BLaER1 (cell line): ENCODE measurements at regions not wholly inside any gene's neighbourhood (a gene's known extent, or its start where the extent isn't known, plus 50 kb on each side); places are given as distances from the start of the nearest gene placed in this dataset.

Experiments
- H3K27ac ChIP-seq: shearing (Covaris generic); formaldehyde crosslinking; 2 replicates; pipeline ENCODE4 v1.8.1; 2022
- H3K27me3 ChIP-seq: shearing (Covaris generic); formaldehyde crosslinking; 2 replicates; pipeline ENCODE4 v1.8.1; 2022
- H3K36me3 ChIP-seq: shearing (Covaris generic); formaldehyde crosslinking; 2 replicates; pipeline ENCODE4 v1.8.1; 2022
- H3K4me1 ChIP-seq: shearing (Covaris generic); formaldehyde crosslinking; 2 replicates; pipeline ENCODE4 v1.8.1; 2022
- H3K4me2 ChIP-seq: shearing (Covaris generic); formaldehyde crosslinking; 2 replicates; pipeline ENCODE4 v1.8.1; 2022
- H3K4me3 ChIP-seq: shearing (Covaris generic); formaldehyde crosslinking; 2 replicates; pipeline ENCODE4 v1.8.1; 2022
- H3K9ac ChIP-seq: shearing (Covaris generic); formaldehyde crosslinking; 2 replicates; pipeline ENCODE4 v1.8.1; 2022
- H3K9me3 ChIP-seq: shearing (Covaris generic); formaldehyde crosslinking; 2 replicates; pipeline ENCODE4 v1.8.1; 2022
- H4K20me1 ChIP-seq: shearing (Covaris generic); formaldehyde crosslinking; 2 replicates; pipeline ENCODE4 v1.8.1; 2022
- Cebpa-rat ChIP-seq: shearing (Covaris generic); IDR thresholded peaks from 2 replicates; pipeline ENCODE4 v1.8.1; 2022

DNA sequence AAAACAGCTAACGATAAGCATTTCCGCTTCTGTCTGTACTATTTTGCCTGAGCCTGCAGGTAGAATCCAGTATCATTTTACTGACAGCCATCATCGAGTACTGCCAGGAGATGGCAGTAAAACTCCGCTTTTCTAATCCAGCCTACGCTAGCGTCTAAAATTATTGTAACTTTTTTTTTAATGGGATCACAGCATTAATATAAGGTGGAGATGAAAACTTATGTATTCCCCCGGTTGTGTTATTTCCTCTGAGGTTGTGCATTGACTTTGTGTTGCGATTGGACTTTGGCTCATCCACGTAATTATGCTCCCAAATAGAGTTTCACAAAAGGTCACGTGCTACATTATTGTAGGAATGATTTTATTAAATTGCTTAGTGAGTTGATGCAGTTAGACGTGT lies 248.1 kb downstream of the C4orf33 start:
- Histone ChIP-seq H3K36me3 (no peaks in the 10 kb centered on the region), H3K4me3 (no peak overlapping the region), H3K4me1 (no peaks in the 10 kb centered on the region), H4K20me1 (no peaks in the 10 kb centered on the region), H3K27ac (no peak overlapping the region), H3K4me2 (no peak overlapping the region), H3K9me3 (no peaks in the 10 kb centered on the region), H3K9ac (no peak overlapping the region), H3K27me3 (no peaks in the 10 kb centered on the region)
- TF ChIP-seq Cebpa-rat = no peak

DNA sequence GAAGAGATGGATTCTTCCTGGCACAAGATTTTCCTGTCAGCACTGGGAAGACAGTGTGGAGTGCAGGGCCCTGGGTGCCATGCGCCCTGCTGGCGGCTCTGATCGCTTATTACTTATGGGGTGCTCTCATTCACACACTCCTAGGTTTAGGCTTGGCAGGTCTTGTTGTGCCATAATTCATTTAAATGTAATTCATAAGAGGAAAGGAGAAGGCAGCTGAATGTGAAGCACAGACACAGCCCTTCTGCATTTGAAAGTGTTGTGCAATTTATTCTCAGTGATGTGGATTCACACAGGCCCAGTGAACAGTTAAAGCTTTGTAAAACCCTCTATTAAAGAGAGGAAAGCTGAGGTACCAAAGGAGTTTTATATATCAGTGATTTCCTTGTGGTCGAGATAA lies 249.7 kb downstream of the C4orf33 start:
- Histone ChIP-seq H3K4me3 (no peak overlapping the region), H3K4me1 (no peaks in the 10 kb centered on the region), H3K9ac (no peak overlapping the region), H3K4me2 (no peak overlapping the region), H4K20me1 (no peaks in the 10 kb centered on the region), H3K27ac (no peak overlapping the region), H3K9me3 (no peaks in the 10 kb centered on the region), H3K36me3 (no peaks in the 10 kb centered on the region), H3K27me3 (no peaks in the 10 kb centered on the region)
- no peak for TF ChIP-seq Cebpa-rat

DNA sequence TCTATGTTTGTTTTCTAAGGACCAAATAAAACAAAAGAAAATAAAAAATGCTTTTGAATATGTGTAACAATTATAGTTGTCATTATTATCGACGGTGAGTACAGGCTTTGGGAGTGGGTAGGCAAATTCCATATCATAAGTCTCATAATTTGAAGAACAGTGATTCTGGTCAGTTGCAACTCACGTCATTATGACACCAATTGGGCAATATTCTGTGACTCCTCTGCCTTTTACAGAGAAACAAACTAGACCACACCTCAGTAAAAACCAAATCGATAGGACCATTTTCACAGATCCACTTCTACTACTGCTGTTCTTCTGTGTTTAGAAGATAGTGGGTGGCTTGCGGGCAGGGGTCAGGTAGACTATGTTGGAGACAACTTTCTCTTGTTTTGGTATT lies 250.1 kb downstream of the C4orf33 start:
- Histone ChIP-seq H3K4me2 (no peak overlapping the region), H3K27me3 (no peaks in the 10 kb centered on the region), H4K20me1 (no peaks in the 10 kb centered on the region), H3K27ac (no peak overlapping the region), H3K9me3 (no peaks in the 10 kb centered on the region), H3K4me3 (no peak overlapping the region), H3K9ac (no peak overlapping the region), H3K4me1 (no peaks in the 10 kb centered on the region), H3K36me3 (no peaks in the 10 kb centered on the region)
- TF ChIP-seq Cebpa-rat = no peak

DNA sequence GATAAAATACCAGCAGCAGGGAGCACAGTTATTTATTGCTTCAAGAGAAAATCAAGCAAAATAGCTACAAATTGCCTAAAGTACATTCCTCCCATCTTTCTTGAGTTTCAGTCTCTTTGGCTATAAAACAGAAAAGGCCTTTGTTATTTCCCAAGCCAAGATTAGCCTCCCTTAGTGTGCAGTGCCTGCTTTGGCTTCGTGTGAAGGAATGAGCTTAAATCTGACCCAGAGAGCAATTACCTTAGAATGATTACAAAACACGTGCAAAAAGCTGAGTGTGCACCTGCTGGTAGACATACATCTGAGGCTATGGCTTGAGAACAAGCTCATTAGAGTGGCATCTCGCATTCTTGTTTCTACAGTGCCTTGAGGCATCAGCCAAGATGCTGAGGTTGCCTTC lies 250.8 kb downstream of the C4orf33 start:
- Histone ChIP-seq H3K27me3 (no peaks in the 10 kb centered on the region), H3K4me1 (no peaks in the 10 kb centered on the region), H3K4me2 (no peak overlapping the region), H3K36me3 (no peaks in the 10 kb centered on the region), H4K20me1 (no peaks in the 10 kb centered on the region), H3K9me3 (no peaks in the 10 kb centered on the region), H3K4me3 (no peak overlapping the region), H3K9ac (no peak overlapping the region), H3K27ac (no peak overlapping the region)
- no peak for TF ChIP-seq Cebpa-rat

DNA sequence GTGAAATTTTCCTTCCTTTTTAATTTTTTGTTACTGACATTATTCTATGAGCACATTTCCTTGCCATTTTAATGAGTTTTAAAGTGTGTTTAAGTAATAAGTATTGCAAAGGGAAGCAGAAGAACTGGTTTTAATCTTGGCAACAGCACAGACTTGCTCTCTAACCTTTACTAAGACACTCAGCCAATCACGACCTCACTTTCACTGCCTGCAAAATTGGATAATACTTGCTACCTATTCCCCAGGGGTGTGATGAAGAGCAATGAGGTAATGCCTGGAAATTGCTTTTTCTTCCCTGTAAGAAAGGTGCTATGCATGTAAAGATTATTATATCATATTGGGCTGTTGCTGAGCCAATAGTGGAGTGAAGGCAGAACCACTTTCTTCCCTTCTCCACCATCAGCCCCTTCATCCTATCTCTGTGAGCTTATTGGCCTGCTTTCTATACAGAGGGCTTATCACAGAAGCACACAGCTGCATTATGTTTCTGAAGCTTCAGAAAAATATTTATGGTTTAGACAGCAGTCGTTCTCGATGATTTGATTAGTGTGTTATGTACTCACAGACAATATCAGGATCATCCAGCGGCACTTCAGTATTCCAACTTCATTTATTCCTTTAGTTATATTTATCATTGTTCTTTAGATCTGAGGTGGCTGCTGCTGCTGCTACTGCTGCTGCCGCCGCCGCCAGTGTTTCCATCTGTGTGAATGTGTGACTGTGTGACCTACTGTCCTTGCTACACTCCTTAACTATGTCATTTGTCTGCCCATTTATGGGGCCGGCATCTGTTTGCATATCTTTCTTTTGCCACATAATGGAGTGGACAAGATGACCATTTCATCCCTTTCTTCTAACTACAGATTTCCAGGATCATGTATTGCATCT lies 255.1 kb downstream of the C4orf33 start:
- Histone ChIP-seq H4K20me1 (no peaks in the 10 kb centered on the region), H3K9me3 (no peaks in the 10 kb centered on the region), H3K27ac (no peak overlapping the region), H3K4me2 (no peak overlapping the region), H3K4me3 (no peak overlapping the region), H3K27me3 (no peaks in the 10 kb centered on the region), H3K36me3 (no peaks in the 10 kb centered on the region), H3K4me1 (no peaks in the 10 kb centered on the region), H3K9ac (no peak overlapping the region)
- no peak for TF ChIP-seq Cebpa-rat

DNA sequence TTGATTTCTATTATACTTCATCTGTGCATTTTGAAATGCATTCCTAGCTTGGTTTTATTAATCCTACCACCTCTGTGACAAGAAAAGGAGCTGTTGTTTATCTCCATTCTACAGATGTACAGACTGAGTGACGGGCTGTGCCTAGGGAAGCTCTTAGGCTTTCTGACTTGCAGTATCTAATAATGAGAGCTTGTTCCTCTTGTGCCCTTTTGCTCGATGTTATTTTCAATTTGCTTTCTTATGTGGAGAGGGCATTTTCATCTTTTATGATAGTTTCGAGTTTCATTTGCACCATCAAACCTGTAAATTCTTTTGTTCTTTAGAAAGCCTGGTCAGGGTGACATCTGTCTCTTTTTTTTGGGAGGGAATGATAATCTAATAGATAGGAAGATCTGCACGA lies 256.5 kb downstream of the C4orf33 start:
- no peak overlapping the region for H3K4me3 ChIP-seq
- H3K36me3 ChIP-seq = no peaks in the 10 kb centered on the region
- H3K4me1 ChIP-seq = no peaks in the 10 kb centered on the region
- H3K27me3 ChIP-seq = no peaks in the 10 kb centered on the region
- no peak overlapping the region for H3K27ac ChIP-seq
- TF ChIP-seq Cebpa-rat = no peak
- no peaks in the 10 kb centered on the region for H3K9me3 ChIP-seq
- H3K4me2 ChIP-seq = no peak overlapping the region
- H4K20me1 ChIP-seq = no peaks in the 10 kb centered on the region
- H3K9ac ChIP-seq = no peak overlapping the region

DNA sequence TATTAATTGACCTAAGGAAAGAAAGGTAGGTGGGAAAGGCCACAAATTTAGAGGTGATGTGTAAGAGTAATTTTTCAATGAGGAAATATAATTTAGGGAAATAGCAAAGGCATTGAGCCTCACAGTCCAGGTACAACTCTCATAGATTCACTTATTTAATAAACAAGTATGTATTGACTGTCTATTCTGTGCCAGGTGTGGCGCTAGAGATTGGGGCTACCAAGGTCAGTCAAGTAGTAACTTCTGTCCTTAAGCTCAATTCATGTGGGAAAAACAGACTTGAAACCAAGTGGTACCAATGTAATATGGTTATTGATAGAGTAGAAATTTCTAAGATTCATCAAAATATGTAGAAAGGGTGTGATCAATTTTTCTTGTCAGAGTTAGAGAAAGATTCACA lies 257.5 kb downstream of the C4orf33 start:
- no peak overlapping the region for H3K27ac ChIP-seq
- no peaks in the 10 kb centered on the region for H3K36me3 ChIP-seq
- H3K4me2 ChIP-seq = no peak overlapping the region
- no peaks in the 10 kb centered on the region for H3K4me1 ChIP-seq
- H3K4me3 ChIP-seq = no peak overlapping the region
- no peak overlapping the region for H3K9ac ChIP-seq
- H3K27me3 ChIP-seq = no peaks in the 10 kb centered on the region
- no peak for TF ChIP-seq Cebpa-rat
- no peaks in the 10 kb centered on the region for H3K9me3 ChIP-seq
- H4K20me1 ChIP-seq = no peaks in the 10 kb centered on the region

DNA sequence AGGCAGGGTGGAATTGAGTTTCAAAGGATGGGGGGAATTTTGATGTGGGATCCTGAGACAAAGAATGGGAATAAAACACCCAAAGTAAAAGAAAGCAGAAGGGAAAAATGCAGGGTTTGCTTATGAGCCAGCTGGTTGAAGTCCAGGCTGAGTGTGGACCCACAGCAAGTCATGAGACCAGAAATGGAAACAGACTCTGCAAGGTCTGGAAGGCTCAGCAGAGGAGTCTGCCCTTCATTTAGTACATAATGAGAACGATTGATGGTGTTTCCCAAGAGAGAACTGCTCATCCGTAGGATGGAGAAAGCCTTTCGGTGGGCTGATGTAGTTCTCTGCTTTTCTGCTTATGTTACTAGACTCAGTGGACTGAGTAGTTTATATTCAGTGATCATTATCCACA lies 259.1 kb downstream of the C4orf33 start:
- Histone ChIP-seq H3K4me3 (no peak overlapping the region), H3K9me3 (no peaks in the 10 kb centered on the region), H3K27me3 (no peaks in the 10 kb centered on the region), H3K36me3 (no peaks in the 10 kb centered on the region), H3K4me2 (no peak overlapping the region), H3K9ac (no peak overlapping the region), H4K20me1 (no peaks in the 10 kb centered on the region), H3K4me1 (no peaks in the 10 kb centered on the region), H3K27ac (no peak overlapping the region)
- no peak for TF ChIP-seq Cebpa-rat

DNA sequence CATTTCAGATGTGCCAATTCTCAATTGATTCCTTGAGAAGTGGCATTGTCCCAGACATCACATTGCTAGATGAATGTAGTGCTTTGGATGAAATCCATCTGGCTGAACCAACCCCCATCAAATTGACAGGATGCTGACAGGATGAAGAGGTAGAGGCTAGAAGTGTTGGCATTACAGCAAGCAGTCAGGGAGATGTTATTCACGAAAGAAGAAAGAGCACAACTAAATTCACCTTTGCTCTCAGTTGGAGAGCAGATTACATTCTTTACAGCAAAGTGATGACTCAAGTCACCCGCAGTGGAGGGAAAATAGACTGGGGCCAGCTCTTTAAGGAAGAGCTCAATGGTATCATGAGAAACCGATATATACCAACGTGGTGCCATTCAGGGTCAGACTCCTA lies 259.6 kb downstream of the C4orf33 start:
- Histone ChIP-seq H3K4me1 (no peaks in the 10 kb centered on the region), H3K9me3 (no peaks in the 10 kb centered on the region), H3K27me3 (no peaks in the 10 kb centered on the region), H3K27ac (no peak overlapping the region), H3K4me3 (no peak overlapping the region), H3K9ac (no peak overlapping the region), H3K4me2 (no peak overlapping the region), H4K20me1 (no peaks in the 10 kb centered on the region), H3K36me3 (no peaks in the 10 kb centered on the region)
- TF ChIP-seq Cebpa-rat = no peak

DNA sequence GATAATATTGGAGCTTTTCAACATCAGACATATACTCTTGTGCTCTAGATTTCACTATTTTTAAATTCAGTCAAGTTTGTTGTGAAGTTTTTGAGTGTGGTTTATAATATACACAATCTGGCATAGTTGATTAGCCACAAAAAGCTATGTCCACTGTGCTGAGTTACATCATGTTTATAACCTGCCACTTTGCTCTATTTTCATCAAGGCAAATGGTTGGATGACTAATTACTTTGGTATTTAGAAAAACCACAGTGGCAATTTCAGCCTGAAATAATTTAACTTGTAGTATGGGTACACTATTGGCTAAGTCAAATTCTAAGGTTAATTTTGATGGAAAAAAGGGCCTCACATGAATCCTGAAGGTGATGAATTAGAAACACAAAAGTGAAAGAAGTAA lies 262.6 kb downstream of the C4orf33 start:
- H3K4me2 ChIP-seq = no peak overlapping the region
- no peak for TF ChIP-seq Cebpa-rat
- no peaks in the 10 kb centered on the region for H3K4me1 ChIP-seq
- no peaks in the 10 kb centered on the region for H3K36me3 ChIP-seq
- no peak overlapping the region for H3K27ac ChIP-seq
- H4K20me1 ChIP-seq = no peaks in the 10 kb centered on the region
- H3K27me3 ChIP-seq = no peaks in the 10 kb centered on the region
- H3K9ac ChIP-seq = no peak overlapping the region
- no peak overlapping the region for H3K4me3 ChIP-seq
- no peaks in the 10 kb centered on the region for H3K9me3 ChIP-seq

DNA sequence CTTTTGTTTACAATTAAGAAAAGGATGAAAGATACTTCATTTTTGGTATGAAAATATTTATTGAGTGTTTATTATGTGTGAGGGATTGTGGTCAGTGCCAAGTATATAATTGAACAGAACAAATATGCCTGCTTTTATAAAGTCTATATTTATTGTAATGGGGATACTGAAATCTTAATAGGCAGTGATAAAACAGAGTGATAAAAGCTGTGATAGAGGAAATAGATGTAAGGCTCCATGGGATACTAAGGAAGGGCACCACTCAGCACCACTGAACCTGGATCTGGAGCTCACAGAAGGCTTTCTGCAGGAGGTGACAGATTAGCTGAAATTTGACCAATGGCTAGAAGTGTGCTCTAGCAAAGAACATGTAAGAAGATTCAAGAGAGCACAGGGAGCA lies 263.5 kb downstream of the C4orf33 start:
- Histone ChIP-seq H3K36me3 (no peaks in the 10 kb centered on the region), H3K27me3 (no peaks in the 10 kb centered on the region), H3K4me3 (no peak overlapping the region), H3K9ac (no peak overlapping the region), H4K20me1 (no peaks in the 10 kb centered on the region), H3K27ac (no peak overlapping the region), H3K4me1 (no peaks in the 10 kb centered on the region), H3K9me3 (no peaks in the 10 kb centered on the region), H3K4me2 (no peak overlapping the region)
- TF ChIP-seq Cebpa-rat = no peak
